ENCODE measurements at regions not wholly inside any gene's neighbourhood (a gene's known extent, or its start where the extent isn't known, plus 50 kb on each side); places are given as distances from the start of the nearest gene placed in this dataset.

- no peak for DNase-seq (ENCODE audit: low spot score)
Measured at GRCh38 chr2:241942416-241943208, 73.1 kb downstream of the RTP5 start.

GRCh38 chr2:241943209-241943850, 73.8 kb downstream of the RTP5 start:
- no peak for DNase-seq (ENCODE audit: low spot score)

GRCh38 chr2:241943961-241944575, 74.5 kb downstream of the RTP5 start:
- no peak for DNase-seq (ENCODE audit: low spot score)

GRCh38 chr2:241944821-241945220, 75.3 kb downstream of the RTP5 start:
- DNase-seq (ENCODE audit: low spot score) = no peak

GRCh38 chr2:241945311-241945710, 75.8 kb downstream of the RTP5 start:
- DNase-seq (ENCODE audit: low spot score) = no peak

- no peak for DNase-seq (ENCODE audit: low spot score)
Measured at GRCh38 chr2:241945803-241946202, 76.3 kb downstream of the RTP5 start.

GRCh38 chr2:241946306-241947003, 76.9 kb downstream of the RTP5 start:
- DNase-seq (ENCODE audit: low spot score) = no peak

- no peak for DNase-seq (ENCODE audit: low spot score)
Measured at GRCh38 chr2:241947004-241947350, 77.4 kb downstream of the RTP5 start.

- no peak for DNase-seq (ENCODE audit: low spot score)
Measured at GRCh38 chr2:241947401-241947800, 77.9 kb downstream of the RTP5 start.

- no peak for DNase-seq (ENCODE audit: low spot score)
Measured at GRCh38 chr2:241947876-241948275, 78.3 kb downstream of the RTP5 start.

GRCh38 chr2:241948299-241948897, 78.9 kb downstream of the RTP5 start:
- no peak for DNase-seq (ENCODE audit: low spot score)

- no peak for DNase-seq (ENCODE audit: low spot score)
Measured at GRCh38 chr2:241948901-241949735, 79.6 kb downstream of the RTP5 start.

GRCh38 chr2:241949736-241950412, 80.3 kb downstream of the RTP5 start:
- DNase-seq (ENCODE audit: low spot score) = no peak

- DNase-seq (ENCODE audit: low spot score) = peak; percentile 50
Measured at GRCh38 chr2:241950413-241951315, 81.1 kb downstream of the RTP5 start.

- DNase-seq (ENCODE audit: low spot score) = no peak
Measured at GRCh38 chr2:241951316-241951700, 81.8 kb downstream of the RTP5 start.

GRCh38 chr2:241951920-241952319, 82.4 kb downstream of the RTP5 start:
- no peak for DNase-seq (ENCODE audit: low spot score)

- DNase-seq (ENCODE audit: low spot score) = no peak
Measured at GRCh38 chr2:241952816-241953215, 83.3 kb downstream of the RTP5 start.

- DNase-seq (ENCODE audit: low spot score) = no peak
Measured at GRCh38 chr2:241953324-241953928, 83.9 kb downstream of the RTP5 start.

- no peak for DNase-seq (ENCODE audit: low spot score)
Measured at GRCh38 chr2:241956521-241957110, 87.1 kb downstream of the RTP5 start.
